ENCODE measurements at regions not wholly inside any gene's neighbourhood (a gene's known extent, or its start where the extent isn't known, plus 50 kb on each side); places are given as distances from the start of the nearest gene placed in this dataset.

DNA sequence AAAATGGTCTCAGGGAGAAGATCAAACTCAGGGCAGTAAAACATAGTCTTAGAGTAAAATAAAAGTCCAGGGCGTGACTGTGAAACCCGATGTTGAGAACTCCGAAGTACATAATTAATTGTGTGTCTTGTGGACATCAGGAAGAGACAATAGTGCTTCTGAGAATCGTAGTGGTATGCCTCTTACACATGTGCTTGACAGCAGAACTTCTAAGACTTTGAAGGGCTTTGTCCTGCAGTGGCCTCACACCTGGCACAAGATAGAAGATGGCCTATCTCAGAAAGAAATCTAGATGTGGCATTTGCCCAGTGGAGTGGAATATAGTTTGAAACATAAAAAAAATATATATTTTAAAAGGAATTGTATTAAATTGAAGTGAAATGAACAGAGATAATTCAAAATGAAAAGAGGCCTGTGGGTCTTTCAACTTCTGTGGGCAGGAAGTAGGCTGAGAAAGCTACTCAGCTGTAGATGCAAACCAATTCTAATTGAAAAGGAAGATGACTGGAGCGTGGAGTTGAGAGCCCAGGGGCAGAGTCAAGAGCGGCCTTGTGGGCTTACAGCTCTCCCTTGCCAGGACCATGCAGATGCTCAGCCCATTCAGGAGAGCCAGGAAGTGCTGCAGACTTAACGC is 468.4 kb downstream of the KDM4C start:
- TF ChIP-seq GATA3 (IDR thresholded peaks at IDR 0.05; ENCODE audit: low read depth, low read length) (no peak), GATA2 (IDR thresholded peaks at IDR 0.05; ENCODE audit: low read depth, low read length) (no peak)

Measured in SH-SY5Y (cell line).